ENCODE measurements at regions not wholly inside any gene's neighbourhood (a gene's known extent, or its start where the extent isn't known, plus 50 kb on each side); places are given as distances from the start of the nearest gene placed in this dataset.
"Not testable (repeated sequence)": the region's sequence is repeated elsewhere in the genome, so short reads cannot be mapped to it uniquely, and the experiment has no call there.

DNA sequence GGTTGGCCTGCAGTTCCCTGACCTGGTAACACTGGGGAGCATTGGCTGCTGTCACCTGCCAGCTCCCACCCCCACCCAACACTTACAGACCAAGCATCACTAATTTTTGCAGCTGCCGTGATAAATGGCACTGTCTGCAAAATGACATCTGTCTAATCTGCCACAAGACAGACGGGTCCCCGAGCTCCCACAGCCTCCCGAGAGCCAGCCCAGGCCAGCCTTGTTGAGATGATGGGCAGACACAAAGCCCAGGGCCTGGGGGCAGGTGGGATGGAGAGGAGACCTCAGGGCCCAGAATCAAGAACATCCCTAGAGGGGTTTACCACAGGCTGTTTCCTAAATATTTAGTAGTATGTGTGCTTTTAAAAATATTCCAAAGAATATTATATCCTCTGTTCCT, 203.4 kb downstream of the TBC1D2B start:
- TF ChIP-seq, protein P1, sequence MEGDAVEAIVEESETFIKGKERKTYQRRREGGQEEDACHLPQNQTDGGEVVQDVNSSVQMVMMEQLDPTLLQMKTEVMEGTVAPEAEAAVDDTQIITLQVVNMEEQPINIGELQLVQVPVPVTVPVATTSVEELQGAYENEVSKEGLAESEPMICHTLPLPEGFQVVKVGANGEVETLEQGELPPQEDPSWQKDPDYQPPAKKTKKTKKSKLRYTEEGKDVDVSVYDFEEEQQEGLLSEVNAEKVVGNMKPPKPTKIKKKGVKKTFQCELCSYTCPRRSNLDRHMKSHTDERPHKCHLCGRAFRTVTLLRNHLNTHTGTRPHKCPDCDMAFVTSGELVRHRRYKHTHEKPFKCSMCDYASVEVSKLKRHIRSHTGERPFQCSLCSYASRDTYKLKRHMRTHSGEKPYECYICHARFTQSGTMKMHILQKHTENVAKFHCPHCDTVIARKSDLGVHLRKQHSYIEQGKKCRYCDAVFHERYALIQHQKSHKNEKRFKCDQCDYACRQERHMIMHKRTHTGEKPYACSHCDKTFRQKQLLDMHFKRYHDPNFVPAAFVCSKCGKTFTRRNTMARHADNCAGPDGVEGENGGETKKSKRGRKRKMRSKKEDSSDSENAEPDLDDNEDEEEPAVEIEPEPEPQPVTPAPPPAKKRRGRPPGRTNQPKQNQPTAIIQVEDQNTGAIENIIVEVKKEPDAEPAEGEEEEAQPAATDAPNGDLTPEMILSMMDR (IDR thresholded peaks at IDR 0.05; ENCODE audit: extremely low read depth, missing control alignments): no peak
- no peak for DNase-seq (ENCODE audit: low spot score)

DNA sequence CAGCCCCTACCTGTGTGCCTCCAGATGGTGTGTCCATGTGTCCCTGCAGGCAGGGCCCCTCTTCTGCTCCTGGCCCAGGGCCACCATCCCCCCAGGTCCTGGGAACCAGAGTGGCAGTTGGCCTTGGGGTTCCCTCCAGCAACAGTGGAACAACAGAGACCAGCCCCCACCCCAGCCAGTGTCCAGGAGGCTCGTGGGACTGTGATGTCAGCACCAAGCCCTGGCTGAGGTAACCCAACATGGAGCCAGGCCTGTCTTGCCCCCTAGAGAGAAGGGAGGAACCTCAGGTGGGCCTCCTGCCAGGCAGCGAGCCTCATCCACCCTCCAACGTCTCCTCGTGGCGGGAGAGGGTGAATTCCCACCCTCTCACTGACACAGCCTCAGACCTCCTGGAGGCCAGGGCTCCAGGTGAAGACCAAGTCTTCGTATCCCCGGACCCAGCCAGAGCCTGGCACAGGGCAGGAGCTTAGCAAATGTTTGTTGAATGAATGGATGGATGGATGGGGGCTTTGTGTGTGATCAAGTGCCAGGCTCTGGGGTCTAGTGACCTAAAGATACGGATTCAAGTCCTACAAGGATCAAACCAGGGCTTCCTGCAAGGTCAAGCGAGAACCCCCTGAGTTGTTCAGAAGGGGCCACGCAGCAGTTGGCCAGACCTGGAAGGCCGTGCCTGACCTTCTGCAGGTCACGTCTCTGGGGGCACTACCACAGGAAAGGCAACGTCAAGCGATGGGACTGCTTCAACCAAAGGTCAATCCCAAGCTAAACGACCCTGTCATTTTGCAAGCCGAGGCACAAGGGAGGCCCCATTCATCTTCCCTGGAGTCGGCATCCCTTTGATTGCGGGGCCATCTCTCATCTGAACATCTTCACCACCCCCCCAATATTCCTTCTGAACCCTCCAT, 204.7 kb downstream of the TBC1D2B start:
- DNase-seq (ENCODE audit: low spot score): not testable (repeated sequence)

DNA sequence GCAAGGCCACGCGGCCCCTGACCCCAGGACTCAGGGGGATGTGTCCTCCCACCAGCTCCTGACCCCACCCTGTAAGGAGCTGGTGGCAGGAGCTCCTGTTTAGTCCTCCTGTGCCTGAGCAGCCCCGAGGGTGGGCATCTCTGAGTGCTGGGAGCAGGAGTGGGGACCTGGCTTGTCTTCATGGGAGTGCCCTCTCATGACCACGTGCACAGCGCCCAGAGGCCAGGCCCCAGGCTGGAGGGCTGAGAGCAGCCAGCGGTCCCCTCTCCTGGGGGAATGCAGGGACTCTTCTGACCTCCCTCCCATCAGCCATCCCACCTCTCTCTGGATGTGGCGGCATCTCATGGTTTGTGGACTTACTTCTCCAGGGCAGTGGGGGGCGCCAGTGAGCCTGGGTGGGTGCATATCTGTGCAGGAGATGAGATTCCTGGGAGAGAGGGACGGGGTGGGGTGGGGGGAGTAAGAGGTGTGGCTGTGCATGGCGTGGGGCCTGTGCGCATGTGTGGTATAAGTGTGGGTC, 205.6 kb downstream of the TBC1D2B start:
- TF ChIP-seq, protein P1 (IDR thresholded peaks at IDR 0.05; ENCODE audit: extremely low read depth, missing control alignments): no peak
- no peak for DNase-seq (ENCODE audit: low spot score)

DNA sequence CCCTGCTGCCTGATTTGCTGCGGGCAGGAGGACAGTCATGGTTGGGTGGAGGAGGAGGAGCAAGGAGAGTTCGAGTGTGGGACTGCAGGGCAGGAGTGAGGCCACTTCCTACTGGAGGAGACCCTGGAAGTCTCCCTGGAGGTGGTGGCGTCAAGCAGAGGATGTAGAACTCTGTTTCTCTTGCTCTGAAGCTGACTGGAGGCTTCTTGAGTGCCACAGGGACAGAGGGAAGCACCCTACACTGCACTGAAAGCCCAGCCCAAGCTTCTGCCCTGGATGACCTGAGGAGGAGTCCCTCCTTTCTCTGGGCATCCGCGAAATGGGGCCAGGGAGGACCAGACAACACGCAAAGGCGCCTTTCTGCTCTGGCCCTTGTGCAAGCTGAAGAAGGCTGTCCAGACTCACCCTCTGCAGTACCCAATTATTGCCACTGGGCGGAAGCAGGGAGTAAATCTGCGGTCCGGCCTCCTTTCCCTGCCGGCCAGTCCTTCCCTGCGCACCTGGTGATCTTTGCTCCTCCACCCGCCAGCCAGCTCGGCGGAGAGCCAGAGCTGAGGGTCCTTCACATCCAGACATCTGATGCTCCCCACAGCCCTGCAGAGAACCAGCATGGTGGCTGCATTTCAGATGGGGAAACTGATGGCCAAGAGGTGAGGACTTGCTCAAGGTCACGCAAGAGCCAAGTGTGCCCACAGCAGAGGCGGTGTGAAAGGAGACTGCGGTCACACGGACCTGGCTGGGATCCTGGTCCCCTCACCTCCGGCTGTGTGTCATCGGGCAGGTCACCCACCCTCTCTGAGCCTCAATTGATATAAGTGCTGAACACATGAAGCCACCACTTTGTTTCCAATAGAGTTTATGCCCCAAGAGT, 207.1 kb downstream of the TBC1D2B start:
- TF ChIP-seq, protein P1 (IDR thresholded peaks at IDR 0.05; ENCODE audit: extremely low read depth, missing control alignments): peak; percentile 84
- peak; percentile 72 for DNase-seq (ENCODE audit: low spot score)

DNA sequence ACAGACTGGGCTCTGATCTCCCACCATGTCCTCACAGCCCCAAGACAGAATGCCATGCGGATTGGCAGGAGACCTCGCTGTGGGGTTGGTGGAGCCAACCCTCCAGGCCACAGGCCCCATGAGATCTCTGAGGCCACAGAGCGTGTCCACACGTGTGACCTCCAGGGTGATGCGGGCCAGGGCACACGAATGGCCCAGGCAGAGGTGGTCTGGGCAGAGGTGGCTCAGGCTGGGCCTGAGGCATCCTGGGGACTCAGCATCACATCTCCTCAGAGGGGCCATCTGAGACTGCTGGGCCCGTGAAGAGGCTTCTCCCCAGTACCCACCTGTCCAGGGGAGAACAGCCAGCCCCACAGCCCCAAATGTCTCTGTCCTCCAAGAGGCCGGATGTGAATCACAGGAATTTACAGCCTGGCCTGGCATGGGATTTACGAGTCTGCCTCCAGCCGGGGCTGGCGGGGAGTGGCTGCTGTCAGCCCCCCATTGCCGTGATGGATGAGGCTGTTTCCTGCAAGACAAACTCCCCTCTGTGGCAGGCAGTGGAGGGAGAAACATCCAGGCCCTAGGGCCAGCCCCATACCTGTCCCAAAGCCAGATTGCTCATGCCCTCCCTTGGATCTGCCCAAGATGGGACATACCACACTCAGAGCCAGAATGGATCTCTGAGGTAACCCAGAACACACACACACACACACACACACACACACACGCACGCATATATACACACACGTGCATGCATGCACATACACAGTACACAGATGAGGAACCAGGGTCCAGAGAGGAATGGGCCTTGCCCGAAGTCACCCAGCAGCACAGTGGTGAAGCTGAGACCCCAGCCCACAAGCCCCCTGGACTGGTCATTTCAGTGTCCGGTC, 208.3 kb downstream of the TBC1D2B start:
- no peak for DNase-seq (ENCODE audit: low spot score)
- TF ChIP-seq, protein P1 (IDR thresholded peaks at IDR 0.05; ENCODE audit: extremely low read depth, missing control alignments): no peak

DNA sequence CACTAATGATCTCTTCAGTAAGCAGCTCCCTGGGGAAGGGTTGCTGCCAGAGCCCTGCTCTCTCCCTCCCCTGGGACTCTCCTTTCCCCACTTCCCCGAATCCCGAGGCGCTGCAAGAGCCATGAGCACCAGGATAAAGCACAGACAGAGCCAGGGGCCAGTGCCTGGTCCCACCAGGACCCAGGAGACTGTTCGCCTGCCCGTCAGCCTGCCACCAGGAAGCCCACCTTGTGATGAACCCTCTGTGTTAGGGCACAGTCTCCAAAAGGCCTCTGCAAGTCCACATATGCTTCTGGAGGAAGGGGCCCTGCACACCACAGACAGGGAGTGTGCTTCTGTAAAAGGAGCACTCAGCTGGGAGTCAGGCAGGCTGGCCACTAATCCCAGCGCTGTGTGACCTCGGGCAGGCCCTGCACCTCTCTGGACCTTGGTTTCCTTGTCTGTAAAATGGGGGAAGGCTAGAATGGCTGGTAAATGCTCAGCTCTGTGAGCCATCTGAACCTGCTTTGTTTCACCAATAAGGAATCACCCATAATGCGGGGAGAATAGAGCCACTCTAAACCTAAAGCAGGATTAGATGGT, 209.4 kb downstream of the TBC1D2B start:
- DNase-seq (ENCODE audit: low spot score): not testable (repeated sequence)

DNA sequence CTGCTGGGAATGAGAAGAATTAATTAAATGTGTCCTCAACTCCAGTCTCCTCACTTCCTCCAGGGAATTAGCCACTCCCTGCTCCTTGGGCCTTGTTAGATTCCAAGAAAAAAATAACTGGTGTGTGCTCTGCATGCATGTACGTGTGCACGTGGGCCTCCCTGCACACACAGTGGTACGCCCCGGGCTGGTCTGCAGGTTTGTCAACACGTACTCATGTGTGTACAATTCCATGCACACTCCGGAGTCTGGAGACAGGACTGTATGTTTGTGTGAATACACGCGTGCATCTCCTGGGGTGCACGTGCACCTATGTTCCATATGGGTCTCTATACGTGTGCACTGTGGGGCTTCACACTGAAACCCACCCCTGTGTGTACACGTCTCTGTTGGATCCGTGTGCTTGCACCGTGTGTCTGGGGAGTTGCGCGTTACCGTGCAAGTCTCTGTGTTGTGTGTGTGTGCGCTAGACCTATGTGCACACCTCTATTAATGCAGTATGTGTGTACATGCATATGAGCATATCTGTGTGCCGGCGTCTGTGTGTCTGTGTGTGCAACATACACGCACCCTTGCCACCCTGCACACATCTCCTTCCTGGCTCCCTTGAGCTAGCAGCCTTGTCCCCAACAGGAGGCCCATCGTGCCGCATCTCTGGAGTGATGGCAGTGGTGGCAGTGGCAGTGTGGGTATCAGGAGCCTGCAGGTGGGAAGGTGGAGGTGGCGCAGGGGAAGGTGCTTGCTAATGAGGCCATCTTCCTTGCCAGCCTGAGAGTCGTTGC, 210.1 kb downstream of the TBC1D2B start:
- no peak for DNase-seq (ENCODE audit: low spot score)
- TF ChIP-seq, protein P1 (IDR thresholded peaks at IDR 0.05; ENCODE audit: extremely low read depth, missing control alignments): no peak
